Stimulated activated naive CD4-positive, alpha-beta T cell treated with Interleukin-2 at 50 U/mL for 16 hours (primary cell): ENCODE measurements at regions not wholly inside any gene's neighbourhood (a gene's known extent, or its start where the extent isn't known, plus 50 kb on each side); places are given as distances from the start of the nearest gene placed in this dataset.

Source experiments
- DNase-seq: peaks from one replicate; lab custom pipeline; 2025; lab: John Stamatoyannopoulos, UW

GRCh38 chr22:48957311-48957986, 870.2 kb downstream of the BRD1 start:
- DNase-seq = no peak

GRCh38 chr22:48955351-48956311, 872.0 kb downstream of the BRD1 start:
- no peak for DNase-seq

- no peak for DNase-seq
These were observed 872.8 kb downstream of the BRD1 start for GRCh38 chr22:48954781-48955311.

- no peak for DNase-seq
These were observed 873.8 kb downstream of the BRD1 start for GRCh38 chr22:48953830-48954229.

- no peak for DNase-seq
These were observed 874.5 kb downstream of the BRD1 start for GRCh38 chr22:48953103-48953720.

- no peak for DNase-seq
These were observed 875.2 kb downstream of the BRD1 start for GRCh38 chr22:48952256-48953102.

- DNase-seq = no peak
These were observed 875.8 kb downstream of the BRD1 start for GRCh38 chr22:48951836-48952235.

- DNase-seq = no peak
These were observed 877.3 kb downstream of the BRD1 start for GRCh38 chr22:48950151-48950915.

- DNase-seq = no peak
These were observed 878.1 kb downstream of the BRD1 start for GRCh38 chr22:48949375-48950149.

- DNase-seq = no peak
These were observed 879.0 kb downstream of the BRD1 start for GRCh38 chr22:48948575-48949170.

- DNase-seq = no peak
These were observed 880.0 kb downstream of the BRD1 start for GRCh38 chr22:48947636-48948035.

- DNase-seq = no peak
These were observed 881.8 kb downstream of the BRD1 start for GRCh38 chr22:48945621-48946458.

- no peak for DNase-seq
These were observed 882.7 kb downstream of the BRD1 start for GRCh38 chr22:48944751-48945620.

- no peak for DNase-seq
These were observed 883.3 kb downstream of the BRD1 start for GRCh38 chr22:48944433-48944750.

- no peak for DNase-seq
These were observed 883.9 kb downstream of the BRD1 start for GRCh38 chr22:48943567-48944432.

GRCh38 chr22:48942698-48943566, 884.7 kb downstream of the BRD1 start:
- no peak for DNase-seq
